Heart left ventricle (tissue), 13 donors: ENCODE measurements at regions not wholly inside any gene's neighbourhood (a gene's known extent, or its start where the extent isn't known, plus 50 kb on each side); places are given as distances from the start of the nearest gene placed in this dataset.

Experiments used
- CTCF ChIP-seq, 12 donors: fragments of 200-600 bp; sonication (generic) in 4 of 12; IDR thresholded peaks; one replicate each; pipeline versions ENCODE4 v1.5.0 to v1.8.0; 2018 to 2022; ENCODE audit warnings: antibody characterized with exemption in 12 of 12, mild to moderate bottlenecking in 5 of 12
- POLR2A ChIP-seq, 2 donors: fragments of 450-650 bp; IDR thresholded peaks; one replicate each; pipeline ENCODE4 v1.6.1; 2017; ENCODE audit warnings: antibody characterized with exemption in 2 of 2, mild to moderate bottlenecking in 2 of 2, moderate library complexity in 2 of 2
- donor health status: ischemic (EF 13 %, LVEDD 7.1; RV severe dilation, severe dysfunction).
- donor health status: DM: no; HTN: yes; CAD: no.
- donor health status: DM: no; HTN: no; CAD: no.
- donor health status: ischemic (EF 25% LVEDD 6.9; RV normal size, moderate dysfunction).
- donor health status: ischemic (EF 25% LVEDD 5.7; RV mildly dilated, moderate dysfunction).
- donor health status: ischemic (EF 35%, LVEDD 5.7; RV mildly dilated, moderate dysfunction).
- donor health status: nonischemic (EF 11% LVEDD 7.7; RV severe dilation, severe dysfunction).
- donor health status: DM: yes; HTN: yes; CAD: no.
- donor health status: PGD.
- donor health status: ischemic (EF 29% LVEDD 5.4; RV normal size, mild dysfunction).
- donor health status: nonischemic (EF 23%, LVEDD 6.1; RV moderate dilation, normal function).

GRCh38 chr6:126831461-126831860 is 287.0 kb upstream of the RSPO3 start:
- no peak for TF ChIP-seq CTCF (IDR thresholded peaks at IDR 0.05)
- TF ChIP-seq POLR2A (IDR thresholded peaks at IDR 0.05): no peak
